LoVo (cell line): ENCODE measurements at regions not wholly inside any gene's neighbourhood (a gene's known extent, or its start where the extent isn't known, plus 50 kb on each side); places are given as distances from the start of the nearest gene placed in this dataset.

Experiments used
- DNase-seq: peaks from one replicate; pipeline ENCODE4 v3.0.0-alpha.2; 2016; ENCODE audit warnings: low spot score

DNA sequence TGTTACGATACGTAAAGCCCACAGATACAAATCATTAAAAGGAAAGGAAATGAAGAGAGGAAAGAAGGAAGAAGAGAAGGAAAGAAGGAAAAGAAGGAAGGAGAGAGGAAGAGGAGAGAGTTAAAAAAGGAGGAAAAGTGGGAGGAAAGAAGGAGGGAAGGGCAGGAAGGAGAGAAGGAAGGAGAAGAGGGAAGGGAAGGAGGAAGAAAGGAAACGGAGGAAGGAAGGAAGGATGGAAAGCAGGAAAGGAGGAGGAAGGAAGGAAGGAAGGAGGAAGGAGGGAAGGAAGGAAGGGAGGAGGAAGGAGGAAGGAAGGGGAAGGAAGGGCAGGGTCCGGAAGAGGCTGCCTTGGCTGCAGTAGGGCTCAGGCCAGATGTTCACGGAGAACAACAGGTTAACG is 95.2 kb downstream of the ENGASE start:
- DNase-seq, result no peak

- DNase-seq, result no peak
Measured at GRCh38 chr17:79169366-79169765, 94.7 kb downstream of the ENGASE start.

- no peak for DNase-seq
Measured at GRCh38 chr17:79168486-79169055, 93.9 kb downstream of the ENGASE start.

GRCh38 chr17:79167486-79167885 is 92.9 kb downstream of the ENGASE start:
- no peak for DNase-seq

- DNase-seq, result no peak
Measured at GRCh38 chr17:79165756-79166473, 91.3 kb downstream of the ENGASE start.

DNA sequence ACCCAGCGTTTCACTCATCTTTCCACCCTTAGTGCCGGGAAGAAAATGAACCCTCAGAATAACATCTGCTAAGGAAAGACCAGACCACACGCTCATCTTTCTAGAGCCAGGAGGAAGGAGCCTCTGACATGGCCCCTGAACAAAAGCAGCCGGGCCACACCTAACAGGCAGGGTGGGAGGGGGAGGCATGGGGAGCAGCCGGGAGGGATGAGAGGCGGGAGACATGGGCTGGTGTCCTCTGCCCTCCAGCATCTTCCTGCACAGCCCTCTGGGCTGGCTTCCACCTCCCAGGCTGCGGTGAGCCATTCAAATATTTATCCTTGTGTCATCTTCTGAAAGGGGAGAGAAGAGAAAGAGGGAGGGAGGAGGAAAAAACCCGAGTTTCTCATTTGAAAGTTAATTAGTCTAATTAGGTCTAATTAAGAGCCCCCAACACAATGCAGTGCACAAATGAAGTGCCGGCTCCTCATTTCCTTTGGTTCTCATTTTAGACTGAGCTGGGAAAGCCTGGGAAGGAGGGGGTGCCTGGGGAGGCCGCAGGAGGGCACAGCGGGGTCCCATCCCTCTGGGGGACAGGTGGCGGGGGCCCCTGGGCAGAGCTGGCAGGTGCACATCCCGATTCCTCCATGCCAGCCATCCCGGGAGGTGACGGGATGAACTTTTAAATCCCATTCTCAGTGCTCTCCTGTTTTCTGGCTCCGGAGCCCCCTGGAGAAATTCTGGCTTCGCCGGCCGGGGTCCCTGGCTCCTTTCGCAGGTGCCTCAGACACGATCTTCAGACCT is 90.5 kb downstream of the ENGASE start:
- DNase-seq, result no peak

DNA sequence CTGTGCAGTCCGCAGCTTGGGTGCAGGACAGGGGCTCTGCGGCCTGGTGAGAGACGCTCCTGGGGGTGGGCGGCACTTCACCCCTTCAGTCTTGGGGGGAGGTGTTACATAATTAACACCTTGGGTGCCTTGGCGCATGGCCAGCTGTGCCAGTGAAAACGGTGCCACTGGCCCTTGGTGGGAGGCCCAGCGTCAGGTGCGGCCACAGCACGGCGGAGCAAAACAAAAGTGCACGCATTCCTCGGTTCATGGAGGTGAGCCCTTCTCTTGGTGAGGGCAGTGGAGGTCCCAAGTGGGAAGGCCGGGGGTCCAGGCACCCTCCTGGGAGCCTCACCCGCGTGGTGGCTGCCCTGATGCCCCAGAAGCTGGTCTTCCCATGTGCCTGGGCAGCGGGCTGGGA is 89.8 kb downstream of the ENGASE start:
- no peak for DNase-seq

DNA sequence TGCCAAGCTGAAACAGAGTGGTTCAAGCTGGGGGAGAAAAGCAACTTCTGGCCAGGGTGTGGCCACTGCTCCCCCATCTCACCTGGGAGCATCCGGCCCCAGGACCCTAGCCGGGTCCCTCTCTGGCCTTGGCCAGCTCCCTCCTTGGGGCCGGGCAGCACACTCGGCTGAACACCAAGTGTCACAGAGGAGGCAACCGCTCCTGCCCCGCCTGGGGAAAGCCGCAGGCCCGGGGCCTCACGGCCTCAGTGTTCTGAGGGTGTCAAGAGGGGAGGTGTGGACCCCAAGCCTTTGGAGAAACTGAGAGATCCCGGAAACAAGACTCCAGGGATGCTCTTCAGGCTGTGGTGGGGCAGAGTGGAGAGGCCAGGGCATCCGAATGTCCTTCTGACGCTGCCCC is 88.4 kb downstream of the ENGASE start:
- no peak for DNase-seq

GRCh38 chr17:79162012-79162963 is 87.7 kb downstream of the ENGASE start:
- no peak for DNase-seq

DNA sequence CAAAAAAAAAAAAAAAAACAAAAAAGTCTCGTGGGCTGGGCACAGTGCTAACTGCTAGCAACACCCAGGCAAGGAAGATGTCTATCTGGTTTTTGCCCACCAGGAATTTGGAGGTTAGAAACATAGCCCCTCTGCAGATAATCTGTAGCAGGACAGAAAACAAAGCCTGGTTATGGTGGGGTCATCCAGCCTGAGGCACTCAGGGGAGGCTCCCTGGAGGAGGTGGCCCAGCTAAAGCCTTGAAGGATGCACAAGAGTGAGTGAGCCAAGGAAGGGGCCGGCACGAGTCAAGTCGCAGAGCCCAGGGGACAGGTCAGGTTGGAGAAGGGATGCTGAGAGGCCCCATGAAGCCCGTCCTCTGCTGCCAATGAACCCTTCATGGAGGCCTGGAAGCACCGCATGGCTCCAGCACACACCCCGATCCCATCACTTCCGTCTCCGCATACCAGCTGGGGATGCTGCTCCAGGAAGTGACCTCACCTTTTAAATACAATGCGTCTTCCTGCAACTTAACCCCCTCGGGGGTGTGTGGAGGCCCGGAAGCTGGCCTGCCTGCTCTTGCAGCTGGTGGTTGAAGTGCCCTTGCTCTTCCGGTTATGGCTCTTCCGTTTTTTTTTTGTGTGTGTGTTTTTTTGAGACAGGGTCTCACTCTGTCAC is 86.5 kb downstream of the ENGASE start:
- no peak for DNase-seq

GRCh38 chr17:79159926-79160325 is 85.3 kb downstream of the ENGASE start:
- DNase-seq, result no peak

GRCh38 chr17:79159471-79159870 is 84.8 kb downstream of the ENGASE start:
- no peak for DNase-seq

- DNase-seq, result no peak
Measured at GRCh38 chr17:79156463-79157095, 82.0 kb downstream of the ENGASE start.

- DNase-seq, result no peak
Measured at GRCh38 chr17:79155701-79156100, 81.1 kb downstream of the ENGASE start.

- DNase-seq, result no peak
Measured at GRCh38 chr17:79154951-79155585, 80.4 kb downstream of the ENGASE start.

DNA sequence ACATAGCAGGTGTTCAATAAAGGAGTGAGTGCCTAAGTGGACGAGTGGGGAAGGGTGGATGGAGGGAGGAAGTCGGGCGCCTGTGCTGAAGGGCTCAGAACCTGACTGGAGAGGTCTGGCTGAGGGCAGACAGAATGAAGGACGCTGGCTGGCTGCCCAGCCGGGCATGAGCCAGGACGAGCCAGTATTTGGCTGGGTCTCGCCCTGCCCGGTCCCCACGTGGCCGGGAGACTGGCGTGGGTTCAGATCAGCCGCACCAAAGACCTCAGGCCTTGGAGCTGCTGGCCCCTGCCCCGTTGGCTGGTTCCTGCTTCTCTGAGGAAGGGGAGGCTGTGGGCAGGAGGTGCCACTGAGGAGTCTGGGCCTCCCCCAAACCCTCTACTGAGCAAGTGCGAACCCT is 79.8 kb downstream of the ENGASE start:
- DNase-seq, result no peak

- DNase-seq, result no peak
Measured at GRCh38 chr17:79153367-79154130, 78.9 kb downstream of the ENGASE start.

DNA sequence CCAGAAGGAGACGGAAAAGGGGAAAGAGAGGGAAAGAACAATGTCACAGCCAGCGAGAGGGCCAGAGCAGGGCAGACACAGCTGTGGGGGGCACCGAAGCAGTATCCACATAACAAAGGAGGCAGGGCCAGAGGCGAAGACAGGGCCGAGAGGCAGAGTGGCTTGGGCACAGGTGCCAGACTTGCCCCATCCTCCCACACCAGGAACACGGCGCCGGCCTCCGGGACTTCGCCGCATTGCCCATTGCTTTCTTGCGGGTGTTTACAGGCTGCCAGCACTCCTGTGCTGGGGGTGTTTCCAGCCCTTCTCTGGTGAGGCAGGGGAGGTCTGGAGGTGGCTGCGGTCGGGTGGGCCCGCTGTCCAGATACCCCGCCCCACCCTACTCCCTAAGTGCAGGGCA is 78.0 kb downstream of the ENGASE start:
- DNase-seq, result no peak

DNA sequence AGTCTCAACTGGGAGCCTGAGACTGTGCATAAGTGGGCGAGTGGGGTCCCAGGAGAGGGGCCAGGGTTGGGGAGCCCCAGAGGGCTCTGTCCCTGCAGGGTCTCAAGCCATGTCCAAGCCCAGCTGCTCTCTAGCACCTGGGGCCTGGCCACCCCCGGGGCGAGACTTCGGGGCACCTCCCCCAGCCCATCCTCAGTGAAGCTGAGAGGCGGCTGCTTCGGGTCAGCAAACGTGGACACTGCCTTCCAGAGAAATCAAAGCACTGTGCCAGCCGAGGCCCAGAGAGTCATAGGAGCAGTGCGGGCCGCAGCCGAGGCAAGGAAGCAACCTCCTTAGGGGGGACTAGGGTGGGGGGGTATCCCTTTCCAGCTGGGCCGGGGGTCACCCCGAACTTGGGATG is 77.5 kb downstream of the ENGASE start:
- DNase-seq, result no peak

DNA sequence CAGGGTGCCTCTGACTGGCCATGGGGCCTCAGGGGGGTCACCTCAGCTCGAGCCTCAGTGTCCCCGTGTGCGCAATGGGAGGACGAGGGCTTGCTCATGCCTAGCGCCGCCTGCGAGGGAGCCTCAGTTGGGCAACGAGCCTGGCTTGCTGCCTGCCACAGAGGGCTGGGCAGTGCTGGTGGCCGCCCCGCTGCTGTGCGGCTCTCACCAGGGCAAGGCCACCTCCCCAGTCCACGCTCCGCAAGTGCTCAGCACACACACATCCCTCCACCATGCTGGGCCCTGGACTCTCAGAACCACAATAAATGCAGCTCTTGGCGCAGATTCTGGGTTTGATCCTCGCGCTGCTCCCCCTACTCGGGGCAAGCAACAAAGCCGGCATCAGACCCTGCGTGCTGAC is 76.2 kb downstream of the ENGASE start:
- no peak for DNase-seq
